Esophagus muscularis mucosa (tissue), 3 donors: ENCODE measurements at regions not wholly inside any gene's neighbourhood (a gene's known extent, or its start where the extent isn't known, plus 50 kb on each side); places are given as distances from the start of the nearest gene placed in this dataset.

Experiments used
- POLR2AphosphoS5 ChIP-seq, 2 donors: sonication (generic); formaldehyde crosslinking; IDR thresholded peaks; one replicate each; pipeline ENCODE4 v1.6.1; 2017; ENCODE audit warnings: antibody characterized with exemption in 2 of 2
- TF ChIP-seq, protein P1 (sequence below), 3 experiments: fragments of 200-600 bp in 2 of 3; fragments of 450-650 bp in 1 of 3; sonication (generic) in 2 of 3; IDR thresholded peaks; one replicate each; pipeline ENCODE4 v1.5.1; 2017 to 2019; ENCODE audit warnings: antibody characterized with exemption in 3 of 3, mild to moderate bottlenecking in 2 of 3, moderate library complexity in 1 of 3

GRCh38 chr5:74074111-74074510 lies 448.1 kb downstream of the ARHGEF28 start:
- TF ChIP-seq, protein P1, sequence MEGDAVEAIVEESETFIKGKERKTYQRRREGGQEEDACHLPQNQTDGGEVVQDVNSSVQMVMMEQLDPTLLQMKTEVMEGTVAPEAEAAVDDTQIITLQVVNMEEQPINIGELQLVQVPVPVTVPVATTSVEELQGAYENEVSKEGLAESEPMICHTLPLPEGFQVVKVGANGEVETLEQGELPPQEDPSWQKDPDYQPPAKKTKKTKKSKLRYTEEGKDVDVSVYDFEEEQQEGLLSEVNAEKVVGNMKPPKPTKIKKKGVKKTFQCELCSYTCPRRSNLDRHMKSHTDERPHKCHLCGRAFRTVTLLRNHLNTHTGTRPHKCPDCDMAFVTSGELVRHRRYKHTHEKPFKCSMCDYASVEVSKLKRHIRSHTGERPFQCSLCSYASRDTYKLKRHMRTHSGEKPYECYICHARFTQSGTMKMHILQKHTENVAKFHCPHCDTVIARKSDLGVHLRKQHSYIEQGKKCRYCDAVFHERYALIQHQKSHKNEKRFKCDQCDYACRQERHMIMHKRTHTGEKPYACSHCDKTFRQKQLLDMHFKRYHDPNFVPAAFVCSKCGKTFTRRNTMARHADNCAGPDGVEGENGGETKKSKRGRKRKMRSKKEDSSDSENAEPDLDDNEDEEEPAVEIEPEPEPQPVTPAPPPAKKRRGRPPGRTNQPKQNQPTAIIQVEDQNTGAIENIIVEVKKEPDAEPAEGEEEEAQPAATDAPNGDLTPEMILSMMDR (IDR thresholded peaks at IDR 0.05), result no peak
- no peak for TF ChIP-seq POLR2AphosphoS5 (IDR thresholded peaks at IDR 0.05)
